ENCODE measurements at regions not wholly inside any gene's neighbourhood (a gene's known extent, or its start where the extent isn't known, plus 50 kb on each side); places are given as distances from the start of the nearest gene placed in this dataset.

DNA sequence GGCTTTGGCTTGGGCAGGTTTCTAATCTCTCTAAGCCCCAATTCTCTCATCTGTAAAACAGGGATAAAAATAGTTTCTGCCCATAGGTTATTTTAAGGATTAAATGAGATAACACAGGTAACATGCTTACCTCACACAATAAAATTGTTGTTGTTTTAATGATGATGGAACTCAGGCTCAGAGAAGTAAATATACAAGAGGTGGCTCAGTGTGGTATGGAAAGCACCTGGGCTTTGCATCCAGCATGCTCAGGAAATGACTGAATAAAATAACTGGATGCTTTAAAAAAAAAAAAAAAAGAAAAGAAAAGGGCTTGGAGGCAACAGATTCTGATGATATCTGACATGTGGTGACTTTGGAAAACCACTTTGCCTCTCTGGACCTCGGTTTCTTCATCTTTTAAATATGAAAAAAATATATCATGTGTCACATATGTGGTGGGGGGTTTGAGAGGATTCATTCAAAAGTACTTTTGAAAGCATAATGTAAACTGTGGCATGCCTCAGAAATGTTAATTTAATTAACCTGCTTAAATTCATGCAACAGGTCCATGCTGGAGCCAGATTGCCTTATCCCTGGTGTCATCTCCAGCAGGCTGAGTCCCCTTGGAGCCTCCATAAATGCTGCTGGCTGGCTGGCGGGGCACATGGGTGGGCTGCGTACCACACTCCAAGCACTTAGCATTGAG is 112.8 kb upstream of the CDC42EP3 start:
- TF ChIP-seq, protein P1, sequence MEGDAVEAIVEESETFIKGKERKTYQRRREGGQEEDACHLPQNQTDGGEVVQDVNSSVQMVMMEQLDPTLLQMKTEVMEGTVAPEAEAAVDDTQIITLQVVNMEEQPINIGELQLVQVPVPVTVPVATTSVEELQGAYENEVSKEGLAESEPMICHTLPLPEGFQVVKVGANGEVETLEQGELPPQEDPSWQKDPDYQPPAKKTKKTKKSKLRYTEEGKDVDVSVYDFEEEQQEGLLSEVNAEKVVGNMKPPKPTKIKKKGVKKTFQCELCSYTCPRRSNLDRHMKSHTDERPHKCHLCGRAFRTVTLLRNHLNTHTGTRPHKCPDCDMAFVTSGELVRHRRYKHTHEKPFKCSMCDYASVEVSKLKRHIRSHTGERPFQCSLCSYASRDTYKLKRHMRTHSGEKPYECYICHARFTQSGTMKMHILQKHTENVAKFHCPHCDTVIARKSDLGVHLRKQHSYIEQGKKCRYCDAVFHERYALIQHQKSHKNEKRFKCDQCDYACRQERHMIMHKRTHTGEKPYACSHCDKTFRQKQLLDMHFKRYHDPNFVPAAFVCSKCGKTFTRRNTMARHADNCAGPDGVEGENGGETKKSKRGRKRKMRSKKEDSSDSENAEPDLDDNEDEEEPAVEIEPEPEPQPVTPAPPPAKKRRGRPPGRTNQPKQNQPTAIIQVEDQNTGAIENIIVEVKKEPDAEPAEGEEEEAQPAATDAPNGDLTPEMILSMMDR (IDR thresholded peaks at IDR 0.05): no peak
- TF ChIP-seq POLR2A (IDR thresholded peaks at IDR 0.05): no peak
